ENCODE measurements at regions not wholly inside any gene's neighbourhood (a gene's known extent, or its start where the extent isn't known, plus 50 kb on each side); places are given as distances from the start of the nearest gene placed in this dataset.

DNA sequence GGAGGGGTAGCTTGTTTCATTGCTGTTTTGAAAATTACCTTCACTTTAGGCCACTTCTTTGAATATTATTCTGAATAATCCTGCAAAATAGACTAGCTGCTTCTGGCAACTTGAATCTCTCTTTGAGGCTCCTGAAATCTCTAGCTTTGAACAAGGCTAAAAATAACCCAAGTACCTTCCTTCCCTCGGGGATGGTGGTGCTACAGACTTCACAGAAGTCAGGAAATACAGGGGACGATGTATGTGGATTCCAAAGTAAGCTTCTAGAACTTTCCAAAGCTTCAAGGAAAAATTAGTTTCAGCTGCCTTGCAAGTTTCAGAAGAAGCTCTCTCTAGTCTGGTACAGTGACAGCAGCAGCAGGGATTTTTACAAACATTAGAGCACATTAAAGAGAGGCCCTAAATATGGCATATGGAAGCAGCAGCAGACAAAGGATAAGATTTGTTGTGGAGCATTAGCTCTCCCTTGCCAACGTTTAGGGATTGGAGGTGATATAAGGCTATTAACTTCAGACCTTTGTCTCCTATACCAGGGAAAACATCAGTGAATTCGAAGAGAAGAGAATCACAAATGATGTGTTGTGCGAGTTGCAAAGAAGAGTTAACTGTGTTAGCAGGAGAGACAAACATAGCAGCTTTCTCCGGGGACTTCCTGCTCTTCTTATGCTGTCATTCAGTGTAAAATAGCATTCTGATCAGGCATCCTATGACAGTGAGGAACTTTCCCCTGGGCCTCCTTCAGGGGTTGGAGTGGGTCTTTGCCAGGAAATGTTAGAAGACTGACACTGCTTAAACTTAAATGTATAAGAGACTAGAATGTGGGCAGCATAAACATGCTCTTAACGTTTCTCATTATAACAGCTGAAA, 783.0 kb upstream of the ARPP21 start:
- no peaks in the 10 kb centered on the region for H3K4me1 Mint-ChIP-seq
- intact Hi-C loops (cut with micrococcal nuclease), result no loop called here
- ChIA-PET CTCF (no interaction called here), POLR2A (no interaction called here)
- H3K36me3 Mint-ChIP-seq (ENCODE audit: low read depth), result no peaks in the 10 kb centered on the region
- TF ChIP-seq, protein P1, sequence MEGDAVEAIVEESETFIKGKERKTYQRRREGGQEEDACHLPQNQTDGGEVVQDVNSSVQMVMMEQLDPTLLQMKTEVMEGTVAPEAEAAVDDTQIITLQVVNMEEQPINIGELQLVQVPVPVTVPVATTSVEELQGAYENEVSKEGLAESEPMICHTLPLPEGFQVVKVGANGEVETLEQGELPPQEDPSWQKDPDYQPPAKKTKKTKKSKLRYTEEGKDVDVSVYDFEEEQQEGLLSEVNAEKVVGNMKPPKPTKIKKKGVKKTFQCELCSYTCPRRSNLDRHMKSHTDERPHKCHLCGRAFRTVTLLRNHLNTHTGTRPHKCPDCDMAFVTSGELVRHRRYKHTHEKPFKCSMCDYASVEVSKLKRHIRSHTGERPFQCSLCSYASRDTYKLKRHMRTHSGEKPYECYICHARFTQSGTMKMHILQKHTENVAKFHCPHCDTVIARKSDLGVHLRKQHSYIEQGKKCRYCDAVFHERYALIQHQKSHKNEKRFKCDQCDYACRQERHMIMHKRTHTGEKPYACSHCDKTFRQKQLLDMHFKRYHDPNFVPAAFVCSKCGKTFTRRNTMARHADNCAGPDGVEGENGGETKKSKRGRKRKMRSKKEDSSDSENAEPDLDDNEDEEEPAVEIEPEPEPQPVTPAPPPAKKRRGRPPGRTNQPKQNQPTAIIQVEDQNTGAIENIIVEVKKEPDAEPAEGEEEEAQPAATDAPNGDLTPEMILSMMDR (IDR thresholded peaks at IDR 0.05), result no peak
- H3K4me3 Mint-ChIP-seq, result no peak overlapping the region
- ATAC-seq (ENCODE audit: low read depth), result no peak
- no peaks in the 10 kb centered on the region for H3K27me3 Mint-ChIP-seq
- no peaks in the 10 kb centered on the region for H3K9me3 Mint-ChIP-seq
- no peak for DNase-seq
- H3K27ac Mint-ChIP-seq, result no peak overlapping the region

DNA sequence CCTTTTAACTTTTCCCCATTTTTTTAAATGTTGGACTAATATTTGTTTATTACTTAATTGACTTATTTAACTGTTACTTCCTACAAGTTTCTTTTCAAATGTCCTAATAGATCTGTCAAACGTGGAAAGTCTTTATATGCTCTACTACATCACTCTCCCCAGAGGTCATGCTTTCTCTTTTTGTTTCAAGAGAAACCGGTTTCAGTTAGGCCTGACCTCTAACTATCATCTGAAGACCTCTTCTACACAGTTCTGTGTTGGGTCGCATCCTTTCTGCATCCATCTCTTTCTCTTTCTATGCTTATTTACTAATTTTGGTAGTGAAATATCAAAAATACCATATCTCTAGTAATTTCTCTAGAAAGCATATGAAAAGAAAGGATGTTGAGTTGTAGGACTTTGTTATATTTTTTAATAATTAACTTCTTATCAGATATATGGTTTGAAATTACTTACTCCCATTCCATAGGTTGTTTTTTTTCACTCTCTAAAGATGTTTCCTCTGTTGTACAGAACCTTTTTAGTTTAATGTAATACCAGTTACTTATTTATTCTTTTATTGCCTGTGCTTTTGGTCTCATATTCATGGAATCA, 781.2 kb upstream of the ARPP21 start:
- CTCF ChIA-PET, result no interaction called here
- DNase-seq (no peak), ATAC-seq (ENCODE audit: low read depth) (no peak)
- no peaks in the 10 kb centered on the region for H3K4me1 Mint-ChIP-seq
- H3K36me3 Mint-ChIP-seq (ENCODE audit: low read depth), result no peaks in the 10 kb centered on the region
- H3K9me3 Mint-ChIP-seq, result no peaks in the 10 kb centered on the region
- TF ChIP-seq, protein P1 (IDR thresholded peaks at IDR 0.05), result no peak
- POLR2A ChIA-PET, result no interaction called here
- H3K27me3 Mint-ChIP-seq, result no peaks in the 10 kb centered on the region
- intact Hi-C loops (cut with micrococcal nuclease), result no loop called here
- H3K4me3 Mint-ChIP-seq, result no peak overlapping the region
- H3K27ac Mint-ChIP-seq, result no peak overlapping the region

DNA sequence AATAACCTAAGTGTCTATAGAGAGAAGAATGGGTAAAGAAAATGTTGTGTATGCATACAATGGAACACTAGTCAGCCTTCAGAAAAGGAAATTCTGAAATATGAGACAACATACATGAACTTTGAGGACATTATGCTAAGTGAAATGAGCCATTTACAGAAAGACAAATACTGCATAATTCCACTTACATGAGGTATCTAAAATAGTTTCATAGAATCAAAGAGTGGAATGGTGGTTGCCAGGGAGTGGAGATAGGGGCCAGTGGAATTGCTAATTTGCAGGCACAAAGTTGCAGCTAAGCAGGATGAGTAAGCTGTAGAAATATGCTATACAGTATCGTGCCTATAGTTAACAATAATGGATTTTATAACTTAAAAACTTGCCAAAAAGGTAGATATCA, 779.6 kb upstream of the ARPP21 start:
- no peak for ATAC-seq (ENCODE audit: low read depth)
- Mint-ChIP-seq H3K4me1 (peaks cover 6% of the 10 kb centered on the region), H3K27ac (no peak overlapping the region), H3K4me3 (no peak overlapping the region), H3K27me3 (no peaks in the 10 kb centered on the region), H3K9me3 (no peaks in the 10 kb centered on the region), H3K36me3 (ENCODE audit: low read depth) (no peaks in the 10 kb centered on the region)
- DNase-seq, result no peak
- ChIA-PET CTCF (no interaction called here), POLR2A (no interaction called here)
- TF ChIP-seq, protein P1 (IDR thresholded peaks at IDR 0.05), result no peak
- intact Hi-C loops (cut with micrococcal nuclease), result no loop called here

DNA sequence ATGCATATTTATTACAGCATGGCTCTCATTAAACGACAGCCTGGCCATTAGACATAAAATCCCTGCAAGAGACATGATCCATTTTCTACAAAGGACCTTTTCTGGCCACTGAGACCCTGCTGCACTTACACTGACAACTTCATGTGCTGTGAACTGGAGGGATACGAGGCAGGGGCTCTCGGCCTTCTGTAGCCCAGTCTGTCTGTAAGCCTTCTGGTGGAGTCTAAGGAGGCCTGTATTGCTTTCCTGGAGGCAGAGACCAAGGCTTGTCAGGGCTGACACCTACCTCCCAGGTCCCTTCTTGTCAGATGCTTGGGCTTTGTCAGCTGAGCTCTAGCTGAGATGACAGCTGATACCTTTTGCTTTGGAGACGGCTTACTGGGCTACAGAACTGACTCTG, 776.9 kb upstream of the ARPP21 start:
- no peak overlapping the region for H3K27ac Mint-ChIP-seq
- ChIA-PET POLR2A (no interaction called here), CTCF (no interaction called here)
- H3K9me3 Mint-ChIP-seq, result no peaks in the 10 kb centered on the region
- intact Hi-C loops (cut with micrococcal nuclease), result no loop called here
- TF ChIP-seq, protein P1 (IDR thresholded peaks at IDR 0.05), result no peak
- peaks cover 6% of the 10 kb centered on the region for H3K4me1 Mint-ChIP-seq
- no peaks in the 10 kb centered on the region for H3K36me3 Mint-ChIP-seq (ENCODE audit: low read depth)
- H3K27me3 Mint-ChIP-seq, result no peaks in the 10 kb centered on the region
- no peak overlapping the region for H3K4me3 Mint-ChIP-seq
- ATAC-seq (ENCODE audit: low read depth), result no peak
- no peak for DNase-seq

DNA sequence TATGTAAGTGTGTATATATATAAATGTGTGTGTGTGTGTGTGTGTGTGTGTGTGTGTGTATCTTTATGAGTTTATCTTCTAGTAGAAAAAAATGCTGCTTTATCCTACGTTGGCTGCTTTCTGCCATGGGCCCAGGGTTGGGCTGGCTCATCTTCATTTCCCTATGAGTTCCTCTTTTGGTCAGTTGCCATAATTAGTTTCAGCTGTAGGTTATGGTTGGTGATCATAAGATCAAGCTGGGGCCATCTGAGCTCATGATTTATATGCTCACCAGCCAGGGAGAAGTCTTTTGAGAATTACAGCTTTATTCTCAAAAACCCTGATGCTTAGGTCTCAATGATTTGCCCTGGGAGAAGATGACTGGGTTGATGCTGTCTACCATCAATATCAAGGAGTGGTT, 775.8 kb upstream of the ARPP21 start:
- ATAC-seq (ENCODE audit: low read depth) (no peak), DNase-seq (no peak)
- intact Hi-C loops (cut with micrococcal nuclease), result no loop called here
- ChIA-PET CTCF (no interaction called here), POLR2A (no interaction called here)
- TF ChIP-seq, protein P1 (IDR thresholded peaks at IDR 0.05), result no peak
- no peaks in the 10 kb centered on the region for H3K9me3 Mint-ChIP-seq
- H3K27me3 Mint-ChIP-seq, result no peaks in the 10 kb centered on the region
- no peaks in the 10 kb centered on the region for H3K36me3 Mint-ChIP-seq (ENCODE audit: low read depth)
- H3K4me3 Mint-ChIP-seq, result no peak overlapping the region
- H3K4me1 Mint-ChIP-seq, result peaks cover 6% of the 10 kb centered on the region
- H3K27ac Mint-ChIP-seq, result no peak overlapping the region

Measured in activated B cell treated with CpG ODN at 0.5 μM for 24 hours (primary cell).